Activated CD8-positive, alpha-beta T cell treated with anti-CD3 and anti-CD28 coated beads, Interleukin-2, amount 10 ng/mL, durations not matched to agents 7 days and 5 days (primary cell): ENCODE measurements at regions not wholly inside any gene's neighbourhood (a gene's known extent, or its start where the extent isn't known, plus 50 kb on each side); places are given as distances from the start of the nearest gene placed in this dataset.

Experiments used
- ATAC-seq: fragments of 150-1000 bp; cut with Tn5 transposase; one replicate; pipeline ENCODE4 v1.10.0; 2021; ENCODE audit warnings: moderate library complexity
- CTCF ChIA-PET: fragments of 350-600 bp; sonication (Branson Sonifier 250); formaldehyde crosslinking; loops from one replicate; lab custom pipeline; 2021; ENCODE audit warnings: antibody characterized with exemption; lab: Charles Lee
- POLR2A ChIA-PET: fragments of 350-600 bp; sonication (Branson Sonifier 250); formaldehyde crosslinking; loops from one replicate; lab custom pipeline; 2021; ENCODE audit warnings: antibody characterized with exemption; lab: Charles Lee
- DNase-seq: peaks from one replicate; pipeline ENCODE4 v3.0.0-alpha.2; 2020
- H3K27ac Mint-ChIP-seq: one replicate; pipeline ENCODE4 v1.8.0; 2021; ENCODE audit warnings: mild to moderate bottlenecking, mixed read lengths
- H3K27me3 Mint-ChIP-seq: one replicate; pipeline ENCODE4 v1.8.0; 2021; ENCODE audit warnings: low read depth, mixed read lengths
- H3K36me3 Mint-ChIP-seq: one replicate; pipeline ENCODE4 v1.8.0; 2021; ENCODE audit warnings: low read depth, mixed read lengths
- H3K4me1 Mint-ChIP-seq: one replicate; pipeline ENCODE4 v1.8.0; 2021; ENCODE audit warnings: low read depth, mixed read lengths
- H3K4me3 Mint-ChIP-seq: one replicate; pipeline ENCODE4 v1.8.0; 2021; ENCODE audit warnings: mild to moderate bottlenecking, mixed read lengths
- H3K9me3 Mint-ChIP-seq: one replicate; pipeline ENCODE4 v1.8.0; 2022; ENCODE audit warnings: mixed read lengths; ENCODE audit not compliant: insufficient read depth

DNA sequence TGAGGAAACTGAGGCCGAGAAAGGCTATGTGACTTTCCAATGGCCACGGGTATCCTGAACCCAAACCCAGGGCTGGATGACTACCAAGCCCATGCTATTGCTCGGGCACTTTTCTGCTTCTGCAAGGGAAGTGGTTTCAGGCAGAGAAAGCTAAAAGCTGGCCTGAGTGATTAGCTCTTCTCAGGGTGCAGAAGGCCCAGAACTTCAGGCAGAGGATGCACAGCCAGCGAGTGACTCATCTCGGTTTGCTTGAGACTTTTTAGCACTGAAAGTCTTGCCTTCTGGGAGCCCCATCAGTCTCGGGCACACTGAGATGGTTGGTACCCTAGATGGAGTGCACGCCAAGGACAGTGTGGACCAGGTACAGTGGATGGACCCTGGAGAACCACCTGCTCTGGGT is 129.5 kb upstream of the SDK2 start:
- H3K27ac Mint-ChIP-seq = no peak overlapping the region
- no peak for ATAC-seq
- no peaks in the 10 kb centered on the region for H3K36me3 Mint-ChIP-seq
- H3K9me3 Mint-ChIP-seq = no peaks in the 10 kb centered on the region
- CTCF ChIA-PET = no interaction called here
- no peak for DNase-seq
- no peaks in the 10 kb centered on the region for H3K4me1 Mint-ChIP-seq
- POLR2A ChIA-PET = no interaction called here
- peaks cover 6% of the 10 kb centered on the region for H3K27me3 Mint-ChIP-seq
- H3K4me3 Mint-ChIP-seq = no peak overlapping the region

DNA sequence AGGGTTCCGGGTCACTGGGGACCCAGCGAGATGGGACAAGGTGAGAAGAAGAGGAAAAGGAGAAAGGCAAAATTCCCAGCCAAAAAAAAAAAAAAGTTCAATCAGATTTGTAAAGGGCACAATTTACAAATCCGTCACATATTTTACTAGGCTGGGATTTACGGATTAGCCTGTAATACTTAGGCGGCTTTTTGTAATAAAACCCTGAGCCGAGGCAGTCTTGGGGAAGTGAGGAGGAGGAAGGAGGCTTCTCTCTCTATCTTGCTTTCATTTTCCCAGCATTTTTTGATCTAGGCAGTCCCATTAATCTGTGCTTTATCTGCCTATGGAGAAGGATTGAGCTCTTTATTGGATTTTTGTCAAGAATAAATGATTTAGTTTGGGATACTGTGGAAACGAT is 130.6 kb upstream of the SDK2 start:
- no peaks in the 10 kb centered on the region for H3K4me1 Mint-ChIP-seq
- ATAC-seq = no peak

DNA sequence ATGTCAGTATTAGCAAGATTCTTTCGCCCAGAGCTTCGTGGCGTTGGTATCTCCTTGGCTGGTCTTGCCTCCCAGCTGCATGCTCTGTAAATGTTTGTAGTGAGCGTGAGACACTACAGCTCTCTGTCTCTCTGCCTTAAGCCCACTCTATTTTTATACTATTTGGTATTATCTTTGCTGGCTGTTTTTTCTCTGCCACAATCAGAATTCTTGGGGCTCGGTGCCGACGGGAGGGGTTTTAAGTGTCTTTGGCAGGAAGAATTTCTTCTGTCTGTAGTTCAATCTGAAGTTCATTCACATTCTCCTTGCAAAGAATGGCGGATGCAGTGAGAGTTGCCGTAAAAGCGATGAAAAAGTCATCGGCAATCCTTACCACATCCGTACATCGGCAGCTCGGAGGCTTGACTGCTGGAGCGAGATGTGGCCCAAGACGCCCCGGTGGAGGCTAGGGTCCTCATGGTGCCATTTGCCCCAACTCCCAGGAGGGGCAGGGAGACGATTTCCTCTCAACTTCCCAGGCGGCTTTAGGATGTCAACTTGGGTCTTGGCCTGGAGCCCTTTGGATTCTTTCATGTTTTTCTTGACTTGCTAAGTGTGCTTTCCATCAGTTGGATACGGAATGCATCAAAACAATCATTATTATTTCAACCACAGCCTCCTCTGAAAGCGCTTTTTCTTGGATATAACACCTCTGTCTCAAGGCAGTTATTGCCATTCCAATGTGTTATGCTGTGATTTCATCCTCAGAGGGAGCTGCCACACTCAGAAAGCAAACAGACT is 132.3 kb upstream of the SDK2 start:
- H3K4me1 Mint-ChIP-seq = no peaks in the 10 kb centered on the region
- no peak for ATAC-seq
- DNase-seq = no peak
- no peaks in the 10 kb centered on the region for H3K36me3 Mint-ChIP-seq
- CTCF ChIA-PET = no interaction called here
- H3K9me3 Mint-ChIP-seq = no peaks in the 10 kb centered on the region
- H3K27ac Mint-ChIP-seq = no peak overlapping the region
- H3K4me3 Mint-ChIP-seq = no peak overlapping the region
- POLR2A ChIA-PET = no interaction called here
- H3K27me3 Mint-ChIP-seq = peaks cover 2% of the 10 kb centered on the region

More for the DNA sequence above, 130.6 kb upstream of the SDK2 start:
- no peaks in the 10 kb centered on the region for H3K9me3 Mint-ChIP-seq
- H3K27me3 Mint-ChIP-seq = peaks cover 6% of the 10 kb centered on the region
- DNase-seq = no peak
- ChIA-PET CTCF (no interaction called here), POLR2A (no interaction called here)
- no peak overlapping the region for H3K4me3 Mint-ChIP-seq
- no peaks in the 10 kb centered on the region for H3K36me3 Mint-ChIP-seq
- H3K27ac Mint-ChIP-seq = no peak overlapping the region

DNA sequence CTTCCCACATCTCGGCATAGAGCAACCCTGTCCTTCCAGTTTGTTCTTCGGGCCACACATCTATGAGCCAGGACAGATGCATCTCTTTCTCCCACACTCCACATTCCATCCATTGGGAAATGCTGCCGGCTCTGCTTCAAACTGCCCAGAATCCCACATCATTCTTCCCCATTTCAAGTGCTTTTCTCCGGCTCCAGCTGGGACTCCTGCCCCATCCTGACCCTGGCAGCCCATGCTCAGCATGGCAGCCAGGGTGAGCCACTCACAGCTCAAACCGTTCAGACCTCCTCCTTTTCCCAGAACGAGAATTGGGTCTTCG is 132.8 kb upstream of the SDK2 start:
- no peaks in the 10 kb centered on the region for H3K4me1 Mint-ChIP-seq
- peaks cover 2% of the 10 kb centered on the region for H3K27me3 Mint-ChIP-seq
- DNase-seq = no peak
- no peak overlapping the region for H3K4me3 Mint-ChIP-seq
- ChIA-PET CTCF (no interaction called here), POLR2A (no interaction called here)
- no peak for ATAC-seq
- no peak overlapping the region for H3K27ac Mint-ChIP-seq
- no peaks in the 10 kb centered on the region for H3K9me3 Mint-ChIP-seq
- no peaks in the 10 kb centered on the region for H3K36me3 Mint-ChIP-seq

DNA sequence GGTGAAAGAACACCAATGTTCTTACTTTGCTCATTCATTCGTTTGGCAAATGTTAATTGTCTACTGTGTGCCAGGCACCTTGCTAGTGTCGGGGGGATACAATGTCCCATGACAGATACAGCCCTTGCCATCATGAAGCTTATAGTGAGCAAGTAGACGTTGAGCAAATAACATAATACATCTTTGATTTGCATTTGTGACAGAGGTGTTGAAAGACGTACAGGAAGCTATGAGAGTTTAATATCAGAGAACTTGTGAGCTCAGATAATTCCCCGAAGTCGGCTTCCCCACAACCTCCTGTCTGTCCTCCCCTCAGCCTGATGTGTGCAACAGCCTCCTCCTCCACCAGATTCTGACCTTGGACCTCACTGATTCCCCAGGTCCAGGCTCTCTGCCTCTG is 138.0 kb upstream of the SDK2 start:
- ChIA-PET CTCF (interaction anchor here (1.0 kb wide), 1 partner anchor 136 kb away, joined by 3 read pairs; no protein-coding TSS in a partner anchor), POLR2A (no interaction called here)
- Mint-ChIP-seq H3K27me3 (no peaks in the 10 kb centered on the region), H3K4me1 (peaks cover 4% of the 10 kb centered on the region), H3K4me3 (no peak overlapping the region), H3K36me3 (no peaks in the 10 kb centered on the region), H3K9me3 (no peaks in the 10 kb centered on the region), H3K27ac (no peak overlapping the region)
- DNase-seq = no peak
- no peak for ATAC-seq

DNA sequence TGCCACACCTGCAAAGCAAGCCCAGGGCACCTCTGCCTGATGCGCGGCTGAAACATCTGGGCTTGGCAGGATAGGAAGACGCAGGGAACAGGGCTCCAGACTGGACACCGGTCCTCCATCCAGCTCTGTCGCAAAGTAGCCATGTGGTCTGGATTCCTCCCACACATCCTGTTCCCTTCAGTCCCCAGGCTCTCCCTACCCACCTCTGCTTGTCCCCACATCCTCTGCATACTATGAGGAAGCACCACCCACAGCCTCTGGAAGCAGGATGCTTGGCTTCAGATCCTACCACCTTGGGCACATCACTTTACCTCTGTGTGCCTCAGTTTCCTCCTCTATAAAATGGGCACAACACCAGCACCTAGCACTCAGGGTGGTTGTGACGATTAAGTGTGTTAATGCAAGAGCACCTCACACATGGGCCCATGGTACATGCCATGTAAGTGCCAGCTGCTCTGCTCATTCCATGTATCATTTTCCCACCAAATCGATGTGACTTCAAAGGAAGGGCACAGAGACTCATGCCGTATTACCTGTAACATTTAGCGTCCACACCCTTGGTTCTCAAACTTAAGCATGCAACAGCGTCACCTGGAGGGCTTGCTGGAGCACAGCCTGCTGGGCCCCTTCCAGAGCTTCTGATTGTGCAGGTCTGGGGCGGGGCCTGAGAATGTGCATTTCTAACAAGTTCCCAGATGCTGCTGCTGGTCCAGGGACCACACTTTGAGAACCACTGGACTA is 138.6 kb upstream of the SDK2 start:
- ATAC-seq (no peak), DNase-seq (peak; percentile 25)
- H3K4me1 Mint-ChIP-seq = peaks cover 4% of the 10 kb centered on the region
- no peak overlapping the region for H3K27ac Mint-ChIP-seq
- POLR2A ChIA-PET = no interaction called here
- CTCF ChIA-PET = interaction anchor here (1.0 kb wide), 1 partner anchor 136 kb away, joined by 3 read pairs; no protein-coding TSS in a partner anchor
- no peaks in the 10 kb centered on the region for H3K27me3 Mint-ChIP-seq
- no peak overlapping the region for H3K4me3 Mint-ChIP-seq
- no peaks in the 10 kb centered on the region for H3K36me3 Mint-ChIP-seq
- H3K9me3 Mint-ChIP-seq = no peaks in the 10 kb centered on the region

DNA sequence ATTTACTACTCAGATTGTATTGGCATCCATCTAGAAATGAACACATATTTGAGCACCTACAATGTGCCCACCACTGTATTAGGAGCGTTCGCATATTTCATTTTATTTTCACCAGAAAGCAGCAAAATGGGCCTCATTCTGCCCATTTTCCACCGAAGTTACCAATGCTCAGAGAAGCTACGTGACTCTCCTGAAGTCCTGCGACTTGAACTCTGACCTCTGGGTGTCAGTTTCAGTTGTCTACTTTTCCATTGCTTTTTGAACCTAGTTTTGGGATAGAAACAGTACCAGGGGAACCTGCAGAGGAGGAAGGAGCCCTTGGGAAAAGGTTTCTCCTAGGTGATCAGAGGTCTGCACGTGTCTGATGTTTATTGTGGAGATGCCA is 139.1 kb upstream of the SDK2 start:
- H3K4me1 Mint-ChIP-seq = peaks cover 4% of the 10 kb centered on the region
- peaks cover 2% of the 10 kb centered on the region for H3K27me3 Mint-ChIP-seq
- CTCF ChIA-PET = no interaction called here
- no peaks in the 10 kb centered on the region for H3K9me3 Mint-ChIP-seq
- ATAC-seq (no peak), DNase-seq (no peak)
- no peak overlapping the region for H3K27ac Mint-ChIP-seq
- no peaks in the 10 kb centered on the region for H3K36me3 Mint-ChIP-seq
- POLR2A ChIA-PET = no interaction called here
- no peak overlapping the region for H3K4me3 Mint-ChIP-seq

DNA sequence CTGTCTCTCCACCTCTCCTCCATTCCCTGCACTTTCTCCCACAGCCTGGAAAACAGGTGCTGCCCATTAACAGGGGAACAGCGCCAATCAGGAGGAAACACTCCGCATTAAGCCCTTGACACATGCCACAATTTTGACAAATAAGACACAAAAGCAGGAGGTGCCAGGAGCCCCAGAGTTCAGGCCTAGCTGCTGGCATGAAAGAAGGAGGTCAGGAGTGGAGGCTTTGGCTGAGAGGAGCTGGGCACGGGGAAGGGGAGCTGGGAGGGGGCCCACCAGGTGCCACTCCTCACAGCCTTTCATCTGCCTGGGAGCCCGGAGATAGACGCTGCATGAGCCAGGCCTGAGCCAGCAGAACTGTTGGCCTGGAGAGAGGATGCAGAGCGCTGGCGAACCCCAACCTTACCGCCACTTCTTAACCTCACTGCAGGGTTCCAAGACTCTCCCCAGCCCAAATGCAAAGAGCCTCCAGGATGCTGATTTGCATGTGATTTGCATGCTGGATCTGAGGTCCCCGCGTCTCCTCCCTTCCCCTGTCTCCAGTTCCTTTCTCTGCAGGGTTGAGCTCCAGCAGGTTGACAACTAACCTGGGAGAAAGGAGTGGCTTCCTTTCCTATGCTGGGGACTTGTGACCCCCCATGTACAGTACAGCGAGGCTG is 139.8 kb upstream of the SDK2 start:
- Mint-ChIP-seq H3K4me3 (no peak overlapping the region), H3K4me1 (peaks cover 4% of the 10 kb centered on the region), H3K27me3 (peaks cover 2% of the 10 kb centered on the region), H3K27ac (no peak overlapping the region), H3K36me3 (no peaks in the 10 kb centered on the region), H3K9me3 (no peaks in the 10 kb centered on the region)
- ChIA-PET POLR2A (interaction anchor here (0.6 kb wide), 1 partner anchor 39 kb away, joined by 3 read pairs; no protein-coding TSS in a partner anchor), CTCF (no interaction called here)
- DNase-seq (no peak), ATAC-seq (no peak)

DNA sequence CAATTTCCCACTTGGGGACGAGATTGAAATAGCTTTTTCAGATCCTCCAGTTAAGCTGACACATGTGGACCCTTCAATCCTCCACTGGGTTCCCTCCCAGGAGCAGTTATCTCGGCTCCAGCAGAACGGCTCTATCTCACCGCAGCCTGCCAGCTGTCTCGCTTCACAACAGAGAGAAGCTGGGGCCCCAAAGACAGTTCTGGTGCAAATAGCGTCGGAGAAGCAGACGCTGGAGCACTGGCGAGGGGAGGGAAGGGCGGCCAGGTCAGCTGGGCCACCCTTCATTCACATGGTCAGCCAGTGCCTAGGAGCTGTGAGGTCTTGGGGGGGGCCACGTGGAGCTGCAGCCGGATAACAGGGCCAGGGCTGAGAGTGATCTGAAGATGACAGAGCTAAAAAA is 141.3 kb upstream of the SDK2 start:
- CTCF ChIA-PET = no interaction called here
- DNase-seq (no peak), ATAC-seq (no peak)
- H3K27ac Mint-ChIP-seq = no peak overlapping the region
- POLR2A ChIA-PET = no interaction called here
- no peak overlapping the region for H3K4me3 Mint-ChIP-seq
- H3K4me1 Mint-ChIP-seq = peaks cover 4% of the 10 kb centered on the region
- peaks cover 2% of the 10 kb centered on the region for H3K27me3 Mint-ChIP-seq
- no peaks in the 10 kb centered on the region for H3K36me3 Mint-ChIP-seq
- no peaks in the 10 kb centered on the region for H3K9me3 Mint-ChIP-seq

DNA sequence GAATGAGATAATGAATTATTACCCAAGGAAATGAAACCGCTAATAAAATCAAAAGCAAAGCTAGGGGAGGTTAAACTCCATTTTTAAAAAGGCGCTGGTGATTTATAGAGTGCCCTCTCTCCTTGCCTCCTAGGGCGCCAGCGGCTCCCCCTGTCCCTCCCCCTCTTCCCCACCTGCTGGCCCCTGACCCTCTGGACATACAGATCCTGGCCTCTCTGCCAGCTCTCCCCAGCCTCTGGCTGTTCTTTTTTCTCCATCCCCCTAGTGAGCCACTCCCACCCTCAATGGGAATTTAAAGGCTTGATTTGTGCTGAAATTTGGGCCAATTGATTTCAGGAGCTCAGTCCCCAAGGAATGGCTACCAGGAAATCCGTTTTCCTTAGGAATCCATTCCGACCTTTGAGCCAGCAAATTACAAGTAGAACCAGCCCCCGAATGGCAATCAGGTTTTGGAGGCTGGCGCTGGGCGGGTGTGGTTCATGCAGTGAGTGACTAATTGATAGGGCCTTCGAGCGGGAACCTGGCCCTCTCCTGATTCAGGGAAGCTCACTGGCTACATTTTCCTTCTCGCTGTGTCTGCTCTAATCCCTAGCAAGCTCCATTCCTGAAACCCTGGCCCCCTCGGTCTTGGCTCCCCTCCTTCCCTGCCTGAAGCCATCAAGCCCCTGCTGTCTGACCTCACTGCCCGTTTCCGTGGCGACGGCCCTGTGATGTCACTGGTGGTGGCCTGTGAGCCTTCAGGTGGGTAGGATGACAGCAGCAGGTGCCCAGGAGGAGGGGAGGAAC is 141.9 kb upstream of the SDK2 start:
- Mint-ChIP-seq H3K27me3 (peaks cover 2% of the 10 kb centered on the region), H3K9me3 (no peaks in the 10 kb centered on the region), H3K36me3 (no peaks in the 10 kb centered on the region), H3K4me3 (no peak overlapping the region), H3K4me1 (peaks cover 4% of the 10 kb centered on the region), H3K27ac (no peak overlapping the region)
- ATAC-seq (no peak), DNase-seq (no peak)
- ChIA-PET CTCF (no interaction called here), POLR2A (no interaction called here)

DNA sequence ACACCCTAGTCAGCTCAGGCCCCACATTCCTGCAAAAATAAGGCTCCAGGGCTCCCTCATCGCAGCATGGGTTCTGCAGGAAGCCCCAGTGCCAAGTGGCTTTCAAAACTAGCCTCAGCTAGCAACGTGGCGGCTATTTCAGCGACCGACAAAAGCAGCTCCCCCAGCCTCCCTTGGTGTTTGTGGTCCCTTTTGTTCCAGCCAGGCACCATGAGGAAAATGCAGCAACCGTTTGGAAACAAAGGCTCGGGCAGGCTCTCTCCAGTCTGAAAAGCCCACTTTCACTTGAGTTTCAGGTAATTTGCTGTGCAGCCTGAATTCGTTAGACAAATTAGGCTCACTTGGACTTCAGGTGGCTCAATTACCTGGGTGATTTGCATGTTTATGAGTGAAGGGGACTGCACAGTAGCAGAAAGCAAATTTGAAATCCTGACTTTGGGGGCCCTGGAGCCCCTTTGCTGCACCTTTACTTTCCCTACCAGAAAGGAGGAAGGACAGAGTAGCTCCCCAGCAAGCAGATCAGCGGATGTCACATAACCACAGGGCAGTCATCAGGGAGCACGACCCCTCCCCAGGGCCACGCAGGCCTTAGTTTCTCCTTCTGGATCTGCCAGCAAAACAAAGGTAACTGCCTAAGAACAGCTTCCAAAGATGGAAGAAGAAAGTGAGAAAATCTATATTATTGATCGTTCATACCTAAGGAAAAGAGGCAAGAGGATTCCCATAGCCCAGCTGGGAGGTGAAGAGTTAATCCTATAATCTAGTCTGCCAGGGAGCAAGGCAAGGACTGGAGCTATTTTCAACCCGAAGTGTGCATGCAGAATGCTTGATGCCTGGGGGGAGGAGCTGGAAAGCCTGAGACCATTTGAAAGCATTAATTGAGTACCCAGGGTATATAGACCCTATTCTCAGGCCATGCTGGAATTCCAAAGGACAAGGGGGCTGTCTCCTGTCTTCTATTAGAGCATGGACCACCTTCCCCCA is 143.1 kb upstream of the SDK2 start:
- ATAC-seq = no peak
- H3K27ac Mint-ChIP-seq = no peak overlapping the region
- CTCF ChIA-PET = no interaction called here
- H3K36me3 Mint-ChIP-seq = no peaks in the 10 kb centered on the region
- H3K4me3 Mint-ChIP-seq = no peak overlapping the region
- no peaks in the 10 kb centered on the region for H3K9me3 Mint-ChIP-seq
- POLR2A ChIA-PET = no interaction called here
- DNase-seq = no peak
- H3K4me1 Mint-ChIP-seq = peaks cover 3% of the 10 kb centered on the region
- H3K27me3 Mint-ChIP-seq = peaks cover 2% of the 10 kb centered on the region
